ENCODE measurements at regions not wholly inside any gene's neighbourhood (a gene's known extent, or its start where the extent isn't known, plus 50 kb on each side); places are given as distances from the start of the nearest gene placed in this dataset.

DNA sequence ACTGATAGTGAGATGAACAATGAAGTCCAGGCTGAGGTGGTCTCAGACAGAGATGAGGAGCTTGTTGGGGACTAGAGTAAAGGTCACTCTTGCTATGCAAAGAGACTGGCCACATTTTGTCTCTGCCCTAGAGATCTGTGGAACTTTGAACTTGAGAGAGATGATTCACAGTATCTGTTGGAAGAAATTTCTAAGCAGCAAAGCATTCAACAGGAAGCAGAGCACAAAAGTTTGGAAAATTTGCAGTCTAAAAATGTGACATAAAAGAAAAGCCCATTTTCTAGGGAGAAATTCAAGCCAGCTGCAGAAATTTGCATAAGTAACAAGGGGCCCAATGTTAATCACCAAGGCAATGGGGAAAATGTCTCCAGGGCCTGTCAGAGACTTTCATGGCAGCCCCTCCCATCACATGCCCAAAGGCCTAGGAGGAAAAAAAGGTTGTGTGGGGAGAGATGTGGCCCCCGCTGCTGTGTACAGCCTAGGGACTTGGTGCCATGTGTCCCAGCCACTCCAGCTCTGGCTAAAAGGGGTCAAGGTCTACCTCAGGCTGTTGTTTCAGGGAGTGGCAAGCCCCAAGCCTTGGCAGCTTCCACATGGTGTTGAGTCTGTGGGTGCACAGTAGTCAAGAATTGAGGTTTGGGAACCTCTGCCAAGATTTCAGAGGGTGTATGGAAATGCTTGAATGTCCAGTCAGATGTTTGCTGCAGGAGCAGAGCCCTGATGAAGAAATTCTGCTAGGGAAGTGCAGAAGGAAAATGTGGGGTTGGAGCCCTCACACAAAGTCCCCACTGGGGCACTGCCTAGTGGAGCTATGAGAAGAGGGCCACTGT is 262.8 kb downstream of the DKK2 start:
- H3K4me3 ChIP-seq = no peak overlapping the region
- no peak for DNase-seq (ENCODE audit: low spot score)
- TF ChIP-seq, protein P1, sequence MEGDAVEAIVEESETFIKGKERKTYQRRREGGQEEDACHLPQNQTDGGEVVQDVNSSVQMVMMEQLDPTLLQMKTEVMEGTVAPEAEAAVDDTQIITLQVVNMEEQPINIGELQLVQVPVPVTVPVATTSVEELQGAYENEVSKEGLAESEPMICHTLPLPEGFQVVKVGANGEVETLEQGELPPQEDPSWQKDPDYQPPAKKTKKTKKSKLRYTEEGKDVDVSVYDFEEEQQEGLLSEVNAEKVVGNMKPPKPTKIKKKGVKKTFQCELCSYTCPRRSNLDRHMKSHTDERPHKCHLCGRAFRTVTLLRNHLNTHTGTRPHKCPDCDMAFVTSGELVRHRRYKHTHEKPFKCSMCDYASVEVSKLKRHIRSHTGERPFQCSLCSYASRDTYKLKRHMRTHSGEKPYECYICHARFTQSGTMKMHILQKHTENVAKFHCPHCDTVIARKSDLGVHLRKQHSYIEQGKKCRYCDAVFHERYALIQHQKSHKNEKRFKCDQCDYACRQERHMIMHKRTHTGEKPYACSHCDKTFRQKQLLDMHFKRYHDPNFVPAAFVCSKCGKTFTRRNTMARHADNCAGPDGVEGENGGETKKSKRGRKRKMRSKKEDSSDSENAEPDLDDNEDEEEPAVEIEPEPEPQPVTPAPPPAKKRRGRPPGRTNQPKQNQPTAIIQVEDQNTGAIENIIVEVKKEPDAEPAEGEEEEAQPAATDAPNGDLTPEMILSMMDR (IDR thresholded peaks at IDR 0.05) = no peak
- no peak overlapping the region for H3K27ac ChIP-seq

DNA sequence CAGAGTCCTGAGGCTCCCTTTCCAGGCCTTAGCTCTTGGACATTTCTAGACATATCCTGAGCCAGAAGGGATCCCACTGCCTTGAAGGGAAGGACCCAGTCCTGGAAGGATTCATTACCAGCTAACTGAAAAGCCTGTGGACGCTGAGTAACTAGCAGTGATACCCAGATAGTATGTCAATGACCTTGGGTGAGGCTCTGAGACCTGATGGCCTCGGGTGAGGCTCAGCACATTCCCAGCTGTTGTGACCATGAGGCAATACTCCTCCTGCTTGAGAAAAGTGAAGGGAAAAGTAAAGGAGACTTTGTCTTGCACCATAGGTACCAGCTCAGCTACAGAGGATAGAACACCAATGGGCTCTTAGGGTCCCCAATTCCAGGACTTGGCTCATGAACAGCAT is 268.1 kb downstream of the DKK2 start:
- no peak overlapping the region for H3K27ac ChIP-seq
- TF ChIP-seq, protein P1 (IDR thresholded peaks at IDR 0.05) = no peak
- no peak for DNase-seq (ENCODE audit: low spot score)
- no peak overlapping the region for H3K4me3 ChIP-seq

DNA sequence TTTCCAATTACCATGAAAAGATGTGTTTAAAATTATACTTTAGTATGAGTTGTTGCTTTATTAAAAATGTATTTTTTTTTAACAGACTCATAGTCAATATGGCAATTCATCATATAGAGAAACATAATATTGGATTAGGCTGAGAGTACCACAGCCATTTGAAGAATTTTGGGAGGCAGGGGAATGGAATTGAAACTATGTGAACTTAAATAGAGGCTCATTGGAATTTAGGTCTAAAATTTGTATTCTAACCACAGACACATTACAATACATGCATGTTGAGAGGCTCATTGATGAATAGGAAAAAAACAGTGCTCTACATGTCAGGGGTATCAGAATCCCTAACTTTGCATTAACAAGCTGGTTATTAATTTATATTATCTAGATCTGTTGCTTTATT is 269.6 kb downstream of the DKK2 start:
- Histone ChIP-seq H3K4me3 (no peak overlapping the region), H3K27ac (no peak overlapping the region)
- no peak for DNase-seq (ENCODE audit: low spot score)
- TF ChIP-seq, protein P1 (IDR thresholded peaks at IDR 0.05) = no peak

DNA sequence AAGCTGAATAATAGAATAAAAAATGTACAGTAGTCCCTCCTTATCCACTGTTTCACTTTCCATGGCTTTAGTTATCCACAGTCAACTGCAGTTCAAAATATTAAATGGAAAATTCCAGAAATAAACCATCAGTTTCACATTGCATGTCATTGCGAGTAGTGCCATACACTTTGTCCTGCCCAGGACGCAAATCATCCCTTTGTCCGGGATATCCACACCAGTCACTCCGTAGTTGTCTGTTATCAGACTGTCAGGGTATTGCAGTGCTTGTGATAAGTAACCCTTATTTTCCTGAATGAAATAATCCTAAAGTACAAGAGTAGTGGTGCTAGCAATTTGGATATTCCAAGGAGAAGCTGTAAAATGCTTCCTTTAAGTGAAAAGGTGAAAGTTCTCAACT is 271.3 kb downstream of the DKK2 start:
- TF ChIP-seq, protein P1 (IDR thresholded peaks at IDR 0.05) = no peak
- Histone ChIP-seq H3K4me3 (no peak overlapping the region), H3K27ac (no peak overlapping the region)
- no peak for DNase-seq (ENCODE audit: low spot score)

DNA sequence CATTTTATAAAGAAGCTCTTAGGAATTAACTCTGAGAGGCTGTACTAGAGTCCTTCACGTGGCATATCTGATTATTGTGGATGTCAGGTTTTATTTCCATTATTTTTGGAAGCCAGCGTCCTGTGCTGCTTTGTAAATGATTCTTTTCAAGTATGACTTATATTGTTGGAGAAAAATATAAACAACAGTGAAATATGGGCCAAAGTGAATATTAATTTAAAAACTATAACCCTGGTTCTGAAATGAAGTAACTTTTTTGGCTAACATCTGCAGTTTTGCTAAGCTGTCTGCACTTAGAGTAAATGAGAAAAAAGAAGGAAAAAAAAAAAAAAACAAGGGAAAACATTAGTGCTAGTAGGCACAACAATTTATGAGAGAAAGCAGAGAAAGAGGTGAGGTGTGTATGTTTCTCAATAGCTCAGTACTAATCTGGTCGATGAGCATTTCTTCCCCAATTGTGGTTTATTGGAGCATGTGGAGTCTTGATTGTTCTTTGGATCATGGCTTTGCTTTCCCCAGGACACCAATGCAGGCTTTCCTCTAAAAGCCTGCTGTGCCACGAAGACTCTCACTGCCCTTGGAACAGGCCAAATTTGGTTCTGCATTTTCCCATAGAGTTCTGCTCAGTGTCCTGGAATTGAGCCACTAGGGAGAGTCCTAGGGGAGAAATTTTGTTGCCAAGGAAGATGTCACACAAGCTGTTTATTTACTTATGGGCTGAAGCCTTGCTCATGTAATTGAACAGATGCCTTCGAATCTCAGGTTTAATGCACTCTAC is 273.3 kb downstream of the DKK2 start:
- Histone ChIP-seq H3K27ac (no peak overlapping the region), H3K4me3 (no peak overlapping the region)
- DNase-seq (ENCODE audit: low spot score) = no peak
- TF ChIP-seq, protein P1 (IDR thresholded peaks at IDR 0.05) = no peak

DNA sequence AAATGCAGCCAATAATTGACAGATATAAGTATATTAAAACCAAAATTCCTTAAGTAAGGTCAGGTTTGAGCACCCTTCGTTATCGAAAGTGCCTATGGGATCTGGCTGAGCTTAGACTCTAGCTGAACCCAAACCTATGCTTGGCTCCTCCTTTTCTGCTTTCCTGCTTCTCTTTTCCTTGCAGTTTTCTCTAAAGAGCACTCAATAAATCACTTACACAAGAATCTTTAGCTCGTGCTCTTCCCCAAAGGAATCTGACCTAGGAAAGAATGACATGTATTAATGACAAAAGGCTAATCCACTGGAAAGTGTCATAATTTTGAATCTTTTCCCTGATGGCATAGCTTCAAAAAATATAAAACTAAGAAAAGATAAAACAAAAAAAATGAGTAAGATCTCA is 282.7 kb downstream of the DKK2 start:
- TF ChIP-seq, protein P1 (IDR thresholded peaks at IDR 0.05) = no peak
- Histone ChIP-seq H3K27ac (no peak overlapping the region), H3K4me3 (no peak overlapping the region)
- no peak for DNase-seq (ENCODE audit: low spot score)

All from coronary artery (tissue), 2 donors.